ENCODE measurements at regions not wholly inside any gene's neighbourhood (a gene's known extent, or its start where the extent isn't known, plus 50 kb on each side); places are given as distances from the start of the nearest gene placed in this dataset.
"Not testable (repeated sequence)": the region's sequence is repeated elsewhere in the genome, so short reads cannot be mapped to it uniquely, and the experiment has no call there.

DNA sequence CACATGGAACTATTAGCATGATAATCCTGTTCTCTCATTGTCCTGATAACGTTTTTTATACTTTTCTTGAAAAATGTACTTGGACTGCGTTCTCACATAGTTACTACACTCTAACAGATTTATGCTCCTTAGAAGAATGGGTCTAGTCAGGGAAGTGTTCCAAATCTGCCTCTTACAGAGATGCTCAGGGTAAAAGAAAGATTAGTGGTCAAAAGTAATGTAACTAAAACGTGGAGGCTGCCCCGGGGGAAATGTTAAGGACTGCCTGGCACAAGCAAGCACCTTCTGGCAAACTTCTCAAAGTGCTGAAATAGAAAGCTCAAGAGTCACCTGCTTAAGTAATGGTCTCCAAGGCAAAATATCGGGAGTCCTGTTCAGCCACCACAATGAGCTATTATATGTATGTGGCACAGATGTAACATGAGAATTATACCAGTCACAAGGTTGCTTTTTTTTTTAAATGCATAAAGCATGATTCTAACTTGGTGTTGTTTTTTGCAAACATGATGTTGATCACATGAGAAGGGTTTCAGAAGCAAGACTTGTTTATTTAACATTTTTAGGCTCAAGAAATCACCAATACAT is 244.5 kb upstream of the JARID2 start:
- no peak for DNase-seq

DNA sequence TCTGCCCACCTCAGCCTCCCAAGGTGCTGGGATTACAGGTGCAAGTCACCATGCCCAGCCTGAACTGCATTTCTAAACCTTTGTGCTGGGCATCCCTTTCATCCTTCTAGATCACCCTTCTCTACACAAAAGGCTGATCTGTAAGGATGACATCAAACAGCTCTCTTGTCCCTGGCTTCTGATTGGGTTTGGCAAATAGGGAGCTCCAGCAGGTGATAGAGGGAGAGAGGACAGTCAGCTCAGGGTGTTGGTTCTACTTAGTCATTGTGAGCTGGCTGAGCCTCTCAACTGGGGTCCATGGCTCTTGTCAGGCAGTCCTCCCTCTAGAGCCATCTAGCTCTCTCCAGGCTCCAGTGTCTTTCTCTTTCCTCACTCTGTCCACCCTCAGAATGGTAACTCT is 237.6 kb upstream of the JARID2 start:
- DNase-seq = no peak

DNA sequence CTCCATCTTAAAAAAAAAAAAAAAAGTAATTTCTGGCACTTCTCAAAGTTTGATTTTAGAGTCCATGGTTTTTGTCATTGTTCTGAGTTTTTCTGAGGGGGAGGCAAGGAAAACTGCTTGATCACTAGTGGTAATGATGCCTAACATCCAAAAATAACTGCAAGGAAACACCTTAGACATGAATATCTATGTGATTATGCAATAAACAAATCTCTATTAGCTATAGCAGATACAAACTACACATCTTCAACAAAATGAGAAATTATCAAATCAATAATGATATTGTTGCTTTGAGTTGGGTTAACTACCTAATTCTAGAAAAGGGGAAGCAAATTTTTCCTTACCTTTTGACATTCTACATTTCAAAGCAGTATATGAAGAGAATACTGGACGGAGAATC is 230.9 kb upstream of the JARID2 start:
- DNase-seq = no peak

DNA sequence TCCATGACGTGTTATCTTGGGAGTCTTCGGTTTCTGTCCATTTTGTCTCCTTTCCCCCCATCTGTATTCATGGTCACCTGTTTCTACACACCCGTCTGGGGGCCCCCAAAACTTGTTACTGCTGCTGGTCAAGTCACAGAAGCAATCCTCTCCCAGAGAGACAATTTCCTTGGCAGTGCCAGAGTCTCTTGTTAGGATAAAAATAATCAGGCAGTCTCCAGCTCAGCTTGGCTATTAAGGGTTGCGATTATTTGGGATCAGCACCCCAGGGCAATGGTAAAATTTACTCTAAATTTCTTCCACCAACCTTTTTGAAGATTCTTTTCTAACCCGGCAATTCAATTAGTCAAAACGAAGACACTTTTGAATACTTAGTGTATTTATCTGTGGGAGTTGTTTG is 229.1 kb upstream of the JARID2 start:
- no peak for DNase-seq

DNA sequence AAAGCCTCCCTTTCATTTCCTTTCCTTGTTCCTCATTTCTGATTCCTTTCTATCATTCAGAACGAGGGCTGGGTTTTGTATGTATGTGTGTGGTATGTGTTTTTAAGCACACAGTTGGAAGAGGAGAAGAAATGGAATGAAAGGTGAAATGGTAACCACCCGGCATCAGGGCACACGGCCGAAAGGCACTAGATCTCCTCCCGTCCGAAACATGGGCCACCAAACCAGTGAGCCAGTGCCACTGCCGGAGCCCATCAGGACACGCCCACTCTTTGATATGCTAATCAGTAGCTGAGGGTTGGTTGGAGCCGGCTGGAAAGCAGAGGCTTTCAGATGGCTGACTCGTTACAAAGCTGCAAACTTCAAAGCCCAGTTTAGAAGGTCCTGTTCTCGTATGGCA is 228.6 kb upstream of the JARID2 start:
- DNase-seq = no peak

DNA sequence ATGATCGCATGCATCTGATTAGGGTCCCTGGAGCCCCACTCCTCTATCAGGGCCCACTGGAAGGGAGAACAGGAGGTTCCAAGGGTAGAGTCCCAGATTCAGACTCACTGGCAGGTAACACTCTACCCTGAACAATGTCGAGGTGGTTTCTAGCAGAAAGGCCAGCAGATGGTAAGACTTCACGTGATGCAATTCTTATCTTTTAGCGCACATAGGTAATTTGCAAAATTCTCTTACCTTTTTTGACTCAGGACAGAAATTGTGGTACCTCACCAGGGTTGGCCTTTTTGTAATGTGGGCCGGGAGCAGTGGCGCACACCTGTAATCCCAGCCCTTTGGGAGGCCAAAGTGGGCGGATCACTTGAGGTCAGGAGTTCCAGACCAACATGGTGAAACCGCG is 228.1 kb upstream of the JARID2 start:
- DNase-seq = no peak

DNA sequence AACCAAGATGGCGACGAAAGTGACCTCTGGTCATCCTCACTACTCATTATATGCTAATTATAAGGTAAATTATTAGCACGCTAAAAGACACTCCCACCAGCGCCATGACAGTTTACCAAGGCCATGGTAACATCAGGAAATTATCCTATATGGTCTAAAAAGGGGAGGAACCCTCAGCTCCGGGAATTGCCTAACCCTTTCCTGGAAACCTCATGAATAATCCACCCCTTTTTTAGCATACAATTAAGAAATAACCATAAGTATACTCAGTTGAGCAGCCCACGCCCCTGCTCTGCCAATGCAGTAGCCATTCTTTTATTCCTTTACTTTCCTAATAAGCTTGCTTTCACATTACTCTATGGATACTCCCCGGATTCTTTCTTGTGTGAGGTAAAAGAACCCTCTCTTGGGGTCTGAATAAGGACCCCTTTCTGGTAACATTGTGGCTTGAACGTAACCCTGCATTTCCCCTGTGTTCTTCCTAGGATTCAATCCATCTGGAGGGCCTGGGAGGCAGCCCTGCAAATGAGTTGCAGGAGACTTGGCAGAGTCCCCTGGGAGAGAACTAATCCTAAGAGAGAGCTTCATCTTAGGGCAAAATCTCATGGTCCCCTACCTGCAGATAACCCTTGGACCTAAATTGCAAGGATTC is 225.6 kb upstream of the JARID2 start:
- no peak for DNase-seq

DNA sequence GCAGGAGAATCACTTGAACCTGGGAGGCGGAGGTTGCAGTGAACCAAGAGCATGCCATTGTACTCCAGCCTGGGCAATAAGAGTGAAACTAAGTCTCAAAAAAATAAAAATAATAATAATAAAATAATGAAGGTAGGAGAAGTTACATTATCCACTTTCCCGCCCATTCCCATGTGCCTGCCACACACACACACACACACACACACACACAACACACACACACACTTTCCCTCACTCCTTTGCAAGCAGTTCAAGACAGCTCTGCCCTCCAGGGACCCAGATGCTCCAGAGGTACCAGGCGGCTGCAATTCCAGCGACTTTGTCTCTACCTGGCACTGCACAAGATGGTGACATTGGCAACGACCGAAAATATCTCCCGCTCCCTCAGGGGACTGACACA is 224.8 kb upstream of the JARID2 start:
- no peak for DNase-seq

DNA sequence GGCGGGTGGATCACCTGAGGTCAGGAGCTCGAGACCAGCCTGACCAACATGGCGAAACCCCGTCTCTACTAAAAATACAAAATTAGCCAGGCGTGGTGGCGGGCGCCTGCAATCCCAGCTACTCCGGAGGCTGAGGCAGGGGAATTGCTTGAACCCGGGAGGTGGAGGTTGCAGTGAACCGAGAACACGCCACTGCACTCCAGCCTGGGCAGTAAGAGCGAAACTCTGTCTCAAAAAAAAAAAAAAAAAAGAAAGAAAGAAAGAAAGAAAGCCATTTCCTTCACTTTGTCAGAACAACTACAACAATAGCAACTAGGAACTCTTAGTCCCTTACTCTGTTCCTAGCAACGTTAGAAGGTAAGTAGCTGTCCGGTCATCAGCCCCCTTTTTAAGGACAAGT is 222.9 kb upstream of the JARID2 start:
- not testable (repeated sequence) for DNase-seq

DNA sequence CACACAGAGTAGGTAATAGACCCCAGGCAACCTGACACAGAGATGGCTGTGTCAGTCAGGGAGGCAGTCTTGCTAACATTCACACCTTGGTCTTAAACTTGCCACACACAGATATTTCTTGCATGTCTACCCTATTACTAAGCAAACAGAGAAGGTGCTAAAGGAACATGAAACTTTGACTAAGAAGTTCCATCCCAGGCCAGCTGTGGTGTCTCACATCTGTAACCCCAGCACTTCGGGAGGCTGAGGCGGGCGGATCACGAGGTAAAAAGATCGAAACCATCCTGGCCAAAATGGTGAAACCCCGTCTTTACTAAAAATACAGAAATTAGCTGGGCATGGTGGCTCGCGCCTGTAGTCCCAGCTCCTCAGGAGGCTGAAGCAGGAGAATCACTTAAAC is 222.4 kb upstream of the JARID2 start:
- peak; percentile 24 to 25 for DNase-seq

DNA sequence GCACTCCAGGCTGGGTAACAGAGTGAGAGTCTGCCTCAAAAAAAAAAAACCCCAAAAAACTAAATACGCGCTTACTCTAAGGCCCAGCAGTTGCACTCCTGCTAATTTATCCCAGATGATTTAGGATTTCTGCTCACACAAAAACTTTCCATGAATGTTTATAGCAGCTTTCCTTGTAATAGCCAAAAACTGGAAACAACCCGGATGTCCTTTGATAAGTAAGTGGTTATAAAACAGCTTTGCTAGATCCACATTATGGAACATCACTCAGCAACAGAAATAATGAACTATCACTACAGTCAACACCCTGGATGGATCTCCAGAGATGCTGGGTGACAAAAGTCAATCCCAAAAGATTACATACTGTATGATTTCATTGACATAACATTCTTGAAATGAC is 220.4 kb upstream of the JARID2 start:
- DNase-seq = no peak

DNA sequence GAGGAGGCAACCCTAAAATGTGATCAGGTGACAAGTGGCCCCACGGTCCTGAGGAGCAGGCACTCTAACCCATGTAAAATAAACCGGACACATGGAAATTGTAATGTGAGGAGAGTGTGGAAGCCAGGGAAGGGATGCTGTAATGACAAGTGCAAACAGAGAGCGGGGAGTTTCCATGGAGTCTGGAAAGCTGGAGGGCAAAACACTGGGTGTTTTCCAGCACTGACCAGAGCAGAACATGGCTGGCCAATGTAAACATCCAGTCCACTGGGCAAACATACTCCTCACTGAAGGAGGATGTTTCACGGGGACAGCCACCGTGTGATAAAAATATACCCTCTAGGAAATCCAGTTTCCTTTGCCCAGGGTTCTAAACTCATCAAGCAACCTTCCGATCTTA is 219.0 kb upstream of the JARID2 start:
- DNase-seq = no peak

DNA sequence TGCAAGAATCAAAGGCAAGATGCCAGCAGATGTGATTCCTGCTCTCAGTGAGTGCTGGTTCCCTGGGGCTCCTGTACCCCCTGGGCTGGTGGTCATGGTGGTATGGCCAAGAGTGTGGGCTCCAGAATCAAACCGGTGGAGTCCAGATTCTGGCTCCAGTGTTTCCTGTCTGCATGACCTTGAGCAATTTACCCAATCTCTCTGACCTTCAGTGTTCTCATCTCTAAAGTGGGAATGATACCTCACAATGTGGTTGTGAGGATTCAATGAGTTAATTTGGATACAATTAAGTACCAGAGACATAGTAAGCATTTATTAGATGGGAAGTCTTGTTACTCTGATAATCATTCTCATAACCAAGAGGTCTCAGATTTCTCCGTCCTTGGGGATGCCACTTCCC is 218.4 kb upstream of the JARID2 start:
- no peak for DNase-seq

DNA sequence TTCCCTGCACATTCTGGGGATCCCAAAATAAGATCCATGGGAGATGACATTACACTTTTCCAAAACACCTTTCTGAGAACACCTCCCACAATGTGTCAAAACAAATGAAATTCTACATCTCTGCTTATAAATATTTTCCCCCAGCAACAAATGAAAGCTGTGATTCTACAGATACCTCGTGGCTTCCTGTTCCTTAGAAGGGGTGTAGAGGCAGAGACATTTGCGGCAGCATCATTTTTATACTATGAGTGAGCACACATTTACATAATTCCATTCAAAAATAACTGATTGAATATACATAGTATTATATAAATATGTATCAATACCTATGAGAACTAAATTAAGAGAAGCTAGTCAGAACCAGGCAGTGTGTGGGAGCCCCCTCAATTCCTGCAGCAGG is 213.9 kb upstream of the JARID2 start:
- DNase-seq = no peak

DNA sequence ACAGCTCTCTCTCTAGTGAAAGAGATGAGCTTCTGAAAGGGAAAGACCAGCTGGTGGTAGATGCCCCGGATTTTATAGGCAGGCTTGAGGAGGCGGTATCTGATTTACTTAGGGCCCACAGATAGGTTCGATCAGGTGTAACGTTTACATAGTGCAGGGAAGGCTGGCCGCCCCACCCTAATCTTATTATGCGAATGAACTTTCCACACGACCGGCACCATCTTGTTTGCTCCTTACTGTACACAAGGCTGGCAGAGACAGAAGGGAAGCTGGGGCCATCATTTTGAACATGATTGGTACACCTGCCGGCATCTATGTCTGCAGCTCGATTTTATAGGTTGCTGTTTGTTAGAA is 212.0 kb upstream of the JARID2 start:
- no peak for DNase-seq

DNA sequence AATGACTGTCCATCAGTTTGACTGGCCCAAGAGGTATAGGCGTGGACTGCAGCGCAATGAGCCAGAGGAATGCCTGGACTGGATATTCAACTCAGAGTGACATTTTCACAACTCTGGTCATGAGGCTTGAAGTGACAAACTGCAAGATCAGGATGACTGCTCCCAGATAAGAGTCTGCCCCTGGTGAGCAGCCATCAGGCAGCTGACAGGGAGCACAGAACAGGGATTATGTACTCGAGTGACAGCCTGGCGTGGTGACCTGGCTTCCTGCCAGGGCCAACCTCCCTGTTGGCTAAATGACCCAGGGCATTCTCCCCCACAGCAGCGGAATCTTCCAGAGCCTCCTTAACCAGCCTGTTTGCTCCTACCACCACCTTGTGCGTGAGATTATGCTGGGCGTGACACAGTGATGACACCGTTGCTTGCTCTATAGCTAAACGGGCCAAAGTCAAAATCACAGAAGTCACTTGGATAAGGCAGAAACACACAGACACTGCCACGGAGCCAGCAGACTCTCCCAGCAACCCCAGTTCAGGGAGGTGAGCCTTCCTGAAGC is 209.1 kb upstream of the JARID2 start:
- DNase-seq = no peak

DNA sequence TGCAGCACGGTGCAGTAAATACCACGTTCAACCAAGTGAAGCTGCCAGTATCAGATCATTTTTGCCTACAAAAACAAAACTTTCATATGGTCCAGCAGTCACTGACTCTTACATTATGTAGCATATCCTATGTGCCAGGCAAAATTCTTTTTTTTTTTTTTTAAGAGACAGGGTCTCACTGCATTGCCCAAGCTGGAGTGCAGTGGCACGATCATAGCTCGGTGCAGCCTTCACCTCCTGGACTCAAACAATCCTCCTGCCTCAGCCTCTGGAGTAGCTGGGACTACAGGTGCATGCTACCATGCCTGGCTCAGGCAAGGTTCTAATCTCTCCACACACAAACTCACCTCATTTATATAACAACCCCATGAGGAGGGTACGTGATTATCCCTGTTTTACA is 208.6 kb upstream of the JARID2 start:
- no peak for DNase-seq

DNA sequence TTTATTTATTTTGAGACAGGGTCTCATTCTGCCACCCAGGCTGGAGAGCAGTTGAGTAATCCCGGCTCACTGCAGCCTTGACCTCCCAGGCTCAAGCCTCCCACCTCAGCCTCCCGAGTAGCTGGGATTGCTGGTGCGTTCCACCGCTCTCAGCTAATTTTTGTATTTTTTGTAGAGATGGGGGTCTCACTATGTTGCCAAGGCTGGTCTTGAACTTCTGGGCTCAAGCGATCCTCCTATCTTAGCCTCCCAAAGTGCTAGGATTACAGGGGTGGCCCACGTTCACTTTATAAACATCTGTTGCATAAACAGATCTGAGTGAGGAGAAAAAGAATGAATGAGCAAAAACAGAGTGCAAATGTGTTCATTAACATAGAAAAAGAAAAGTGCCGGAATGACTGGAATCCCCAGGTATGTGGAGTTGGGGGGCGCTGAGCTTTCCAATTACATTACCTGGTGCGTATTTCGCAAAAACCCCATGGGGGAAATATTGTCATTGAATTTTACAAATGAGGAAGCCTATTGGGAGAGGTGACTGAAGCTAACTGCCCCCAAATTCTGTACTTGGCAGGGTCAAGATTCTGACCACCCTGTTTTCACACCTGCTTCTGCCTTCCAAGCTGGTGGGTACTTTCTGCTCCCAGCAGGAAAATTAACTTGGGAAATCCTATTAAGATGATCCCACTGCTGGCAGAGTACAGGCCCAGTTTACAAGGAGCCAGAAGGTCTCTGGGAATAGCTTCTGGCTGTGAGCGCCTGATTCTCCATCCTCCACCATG is 207.7 kb upstream of the JARID2 start:
- DNase-seq = no peak

DNA sequence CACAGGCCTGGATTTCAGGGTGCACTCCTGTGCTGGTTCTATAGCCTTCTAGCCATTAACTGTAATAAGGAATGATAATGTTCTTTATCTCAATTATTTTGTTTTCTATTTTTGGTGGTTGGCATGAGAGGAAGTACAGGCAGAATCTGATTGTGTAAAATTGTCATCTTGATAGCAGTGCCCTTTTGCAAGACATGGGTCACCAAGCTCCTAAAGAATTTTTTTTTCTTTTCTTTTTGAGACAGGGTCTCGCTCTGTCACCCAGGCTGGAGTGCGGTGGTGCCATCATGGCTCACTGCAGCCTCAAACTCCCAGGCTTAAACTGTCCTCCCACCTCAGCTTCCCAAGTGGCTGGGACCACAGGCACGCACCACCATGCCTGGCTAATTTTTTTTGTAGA is 206.7 kb upstream of the JARID2 start:
- DNase-seq = no peak

DNA sequence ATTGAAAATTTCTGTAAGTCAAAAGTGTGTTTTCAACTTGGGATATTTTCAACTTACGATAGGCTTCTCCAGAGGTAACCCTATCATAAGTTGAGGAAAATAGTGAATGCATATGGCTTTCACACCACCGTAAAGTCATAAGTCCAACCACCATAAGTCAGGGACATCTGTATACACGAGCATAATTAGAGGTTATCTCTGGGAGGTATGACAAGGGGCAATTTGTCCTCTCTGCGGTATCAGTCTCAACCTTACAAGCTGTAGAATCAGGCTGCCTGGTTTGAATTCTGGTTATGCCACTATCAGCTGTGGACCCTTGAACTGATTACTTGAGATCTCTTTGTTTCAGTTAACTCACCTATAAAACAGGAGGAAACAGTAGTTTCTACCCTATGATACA is 202.9 kb upstream of the JARID2 start:
- no peak for DNase-seq

DNA sequence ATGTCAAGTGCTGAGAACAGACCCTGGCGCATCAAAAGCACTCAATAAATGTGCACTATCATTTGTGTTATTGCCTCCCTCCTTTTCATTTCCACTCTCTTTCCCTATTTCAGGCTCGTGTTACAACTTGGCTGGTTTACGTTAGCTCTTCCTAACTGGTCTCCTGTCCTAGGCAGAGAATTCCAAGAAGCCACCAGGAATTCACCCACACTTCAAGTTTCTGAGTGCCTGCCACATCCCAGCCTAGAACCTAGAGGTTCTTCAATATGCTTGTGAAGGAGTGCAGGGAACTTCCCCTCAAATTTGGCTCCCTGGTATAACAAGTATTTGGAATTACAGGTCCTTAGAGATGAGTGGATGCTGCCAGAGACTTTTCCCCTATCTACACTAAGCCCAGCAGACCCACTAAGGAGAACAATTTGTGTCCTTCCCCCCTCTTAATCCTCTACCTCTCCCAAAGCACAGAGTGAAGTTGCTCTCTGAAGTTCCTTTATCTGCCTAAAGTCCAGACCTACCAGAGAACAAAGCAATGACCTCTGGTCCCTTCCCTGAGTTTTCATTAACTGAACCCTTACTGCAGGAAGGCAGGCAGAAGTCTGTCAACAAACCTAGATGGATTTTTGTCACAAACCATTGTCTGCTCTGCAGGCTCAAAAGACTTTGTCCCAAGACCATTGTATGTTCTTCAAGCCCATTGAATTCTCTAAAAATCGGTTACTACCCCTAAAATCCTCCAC is 201.6 kb upstream of the JARID2 start:
- DNase-seq = no peak

DNA sequence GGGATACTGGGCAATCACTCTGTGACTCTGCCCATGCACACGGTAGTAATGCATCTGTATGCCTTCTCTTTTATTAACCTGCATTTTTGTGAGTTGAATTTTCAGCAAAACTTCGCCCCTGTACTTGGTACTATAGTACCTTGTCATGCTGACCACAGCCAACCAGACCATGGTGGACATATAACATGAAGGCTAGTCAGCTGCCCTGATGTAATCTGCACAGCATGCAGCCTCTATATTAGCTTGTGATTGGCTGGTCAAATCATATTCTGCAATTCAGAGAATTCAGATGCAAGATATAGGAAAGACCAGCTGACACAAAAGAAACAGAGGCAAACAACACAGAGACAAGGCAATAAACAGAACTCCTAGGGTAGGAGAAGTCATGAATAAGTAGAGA is 200.9 kb upstream of the JARID2 start:
- no peak for DNase-seq

DNA sequence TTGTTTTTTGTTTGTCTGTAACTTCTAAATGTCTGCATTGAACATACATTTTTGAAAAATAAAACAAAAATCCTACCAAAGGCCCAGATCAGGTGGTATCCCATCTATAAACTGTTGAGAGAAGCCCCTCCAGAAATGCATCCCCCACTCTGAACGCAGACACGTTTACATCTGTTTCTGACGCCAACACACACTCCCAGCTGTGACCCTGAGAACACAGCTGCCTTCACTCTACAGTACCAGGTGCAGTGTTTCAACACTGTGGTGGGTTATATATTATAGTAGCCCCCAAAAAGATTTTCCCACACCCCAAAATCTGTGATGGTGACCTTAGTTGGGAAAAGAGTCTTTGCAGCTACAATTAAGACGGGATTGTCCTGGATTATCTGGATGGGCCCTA is 199.1 kb upstream of the JARID2 start:
- DNase-seq = no peak

DNA sequence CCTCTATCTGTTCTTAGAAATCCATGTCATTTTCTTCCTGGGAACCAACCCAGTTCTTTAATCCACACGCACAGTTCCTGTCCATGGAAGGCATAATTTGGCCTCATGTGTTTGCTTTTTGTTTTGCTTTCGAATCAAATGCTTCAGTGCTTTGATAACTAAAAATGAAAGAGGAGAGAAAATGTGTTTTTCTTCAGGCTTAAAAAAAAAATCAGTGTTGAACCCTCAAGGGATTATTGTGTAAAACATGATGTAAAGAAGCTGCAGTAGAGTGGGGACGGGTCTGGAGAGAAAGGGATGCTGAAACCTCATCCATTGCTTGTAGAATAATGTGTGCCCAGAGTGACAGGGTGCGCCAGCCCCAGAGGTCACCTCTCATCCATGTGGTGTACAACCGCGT is 197.5 kb upstream of the JARID2 start:
- DNase-seq = no peak

All from activated CD4-positive, alpha-beta T cell treated with anti-CD3 and anti-CD28 coated beads for 4 hours (primary cell).